PFSK-1 (cell line): ENCODE measurements at regions not wholly inside any gene's neighbourhood (a gene's known extent, or its start where the extent isn't known, plus 50 kb on each side); places are given as distances from the start of the nearest gene placed in this dataset.

Source experiments
- FOXP2 ChIP-seq: optimal IDR thresholded peaks from 2 replicates; pipeline ENCODE3; 2011; ENCODE audit warnings: borderline replicate concordance, control low read depth, inconsistent platforms; ENCODE audit not compliant: insufficient read depth; ENCODE audit errors: extremely low read length, extremely low read depth
- POLR2AphosphoS5 ChIP-seq: IDR thresholded peaks from 2 replicates; pipeline ENCODE4 v1.6.1; 2012; ENCODE audit warnings: low read depth, mild to moderate bottlenecking, control low read depth, low read length, moderate library complexity
- SIN3A ChIP-seq: IDR thresholded peaks from 2 replicates; pipeline ENCODE4 v1.6.1; 2012; ENCODE audit warnings: mild to moderate bottlenecking, low read length, moderate library complexity, borderline replicate concordance; ENCODE audit not compliant: insufficient read depth
- TAF1 ChIP-seq: IDR thresholded peaks from 2 replicates; pipeline ENCODE4 v1.6.1; 2012; ENCODE audit warnings: low read length, control low read depth, borderline replicate concordance; ENCODE audit not compliant: insufficient read depth
- TF ChIP-seq, protein P1 (sequence below), 2 experiments: IDR thresholded peaks; 2 replicates each; pipeline versions ENCODE4 v1.6.1 to v1.8.0; 2011 to 2012; ENCODE audit warnings: low read depth in 2 of 2, low read length in 2 of 2, control low read depth in 1 of 2, inconsistent platforms in 1 of 2, mild to moderate bottlenecking in 1 of 2, moderate library complexity in 1 of 2; ENCODE audit not compliant: insufficient read depth in 1 of 2

- TF ChIP-seq SIN3A (no peak), TAF1 (no peak), FOXP2 (no peak), POLR2AphosphoS5 (no peak)
- TF ChIP-seq, protein P1, sequence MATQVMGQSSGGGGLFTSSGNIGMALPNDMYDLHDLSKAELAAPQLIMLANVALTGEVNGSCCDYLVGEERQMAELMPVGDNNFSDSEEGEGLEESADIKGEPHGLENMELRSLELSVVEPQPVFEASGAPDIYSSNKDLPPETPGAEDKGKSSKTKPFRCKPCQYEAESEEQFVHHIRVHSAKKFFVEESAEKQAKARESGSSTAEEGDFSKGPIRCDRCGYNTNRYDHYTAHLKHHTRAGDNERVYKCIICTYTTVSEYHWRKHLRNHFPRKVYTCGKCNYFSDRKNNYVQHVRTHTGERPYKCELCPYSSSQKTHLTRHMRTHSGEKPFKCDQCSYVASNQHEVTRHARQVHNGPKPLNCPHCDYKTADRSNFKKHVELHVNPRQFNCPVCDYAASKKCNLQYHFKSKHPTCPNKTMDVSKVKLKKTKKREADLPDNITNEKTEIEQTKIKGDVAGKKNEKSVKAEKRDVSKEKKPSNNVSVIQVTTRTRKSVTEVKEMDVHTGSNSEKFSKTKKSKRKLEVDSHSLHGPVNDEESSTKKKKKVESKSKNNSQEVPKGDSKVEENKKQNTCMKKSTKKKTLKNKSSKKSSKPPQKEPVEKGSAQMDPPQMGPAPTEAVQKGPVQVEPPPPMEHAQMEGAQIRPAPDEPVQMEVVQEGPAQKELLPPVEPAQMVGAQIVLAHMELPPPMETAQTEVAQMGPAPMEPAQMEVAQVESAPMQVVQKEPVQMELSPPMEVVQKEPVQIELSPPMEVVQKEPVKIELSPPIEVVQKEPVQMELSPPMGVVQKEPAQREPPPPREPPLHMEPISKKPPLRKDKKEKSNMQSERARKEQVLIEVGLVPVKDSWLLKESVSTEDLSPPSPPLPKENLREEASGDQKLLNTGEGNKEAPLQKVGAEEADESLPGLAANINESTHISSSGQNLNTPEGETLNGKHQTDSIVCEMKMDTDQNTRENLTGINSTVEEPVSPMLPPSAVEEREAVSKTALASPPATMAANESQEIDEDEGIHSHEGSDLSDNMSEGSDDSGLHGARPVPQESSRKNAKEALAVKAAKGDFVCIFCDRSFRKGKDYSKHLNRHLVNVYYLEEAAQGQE (IDR thresholded peaks at IDR 0.05; ENCODE audit: insufficient read depth in 1 of 2, low read depth in 2 of 2, low read length in 2 of 2) = no peak
Measured at GRCh38 chr21:35719080-35719479, 341.2 kb downstream of the SETD4 start.

DNA sequence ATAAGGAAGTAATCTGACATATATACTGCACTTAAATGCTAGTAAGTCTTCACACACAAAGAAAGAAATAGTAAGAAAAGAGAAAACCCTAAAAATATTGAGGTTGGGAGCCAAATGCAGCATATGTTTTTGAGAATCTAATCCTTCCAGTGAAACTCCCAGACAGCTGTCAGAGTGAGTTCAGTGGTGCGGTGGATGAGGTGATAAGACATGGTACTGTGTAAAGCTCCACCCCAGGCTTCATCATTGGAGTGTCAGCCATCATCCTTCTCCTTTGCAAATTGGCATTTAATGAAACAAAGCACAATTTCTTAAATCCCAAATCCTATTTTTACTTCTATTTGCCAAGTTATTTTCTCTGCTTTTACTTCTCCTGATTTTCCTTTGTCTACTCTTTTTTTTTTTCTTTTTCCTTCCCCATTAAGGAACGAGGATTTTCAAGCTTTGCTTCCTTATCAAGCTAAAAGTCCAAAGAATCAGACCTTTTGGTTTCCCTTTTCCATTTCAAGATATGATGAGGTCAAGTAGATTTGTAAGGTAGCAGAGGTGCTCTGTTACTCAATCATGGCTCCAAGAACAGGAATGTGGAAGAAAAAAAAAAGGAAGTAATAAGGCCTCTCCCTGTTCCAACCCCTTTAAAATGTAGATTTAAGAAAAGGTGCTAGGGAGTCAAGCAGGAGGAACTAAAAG lies 343.3 kb downstream of the SETD4 start:
- no peak for TF ChIP-seq TAF1
- TF ChIP-seq, protein P1 (IDR thresholded peaks at IDR 0.05; ENCODE audit: insufficient read depth in 1 of 2, low read depth in 2 of 2, low read length in 2 of 2) = no peak
- TF ChIP-seq FOXP2 = no peak
- no peak for TF ChIP-seq POLR2AphosphoS5
- no peak for TF ChIP-seq SIN3A

DNA sequence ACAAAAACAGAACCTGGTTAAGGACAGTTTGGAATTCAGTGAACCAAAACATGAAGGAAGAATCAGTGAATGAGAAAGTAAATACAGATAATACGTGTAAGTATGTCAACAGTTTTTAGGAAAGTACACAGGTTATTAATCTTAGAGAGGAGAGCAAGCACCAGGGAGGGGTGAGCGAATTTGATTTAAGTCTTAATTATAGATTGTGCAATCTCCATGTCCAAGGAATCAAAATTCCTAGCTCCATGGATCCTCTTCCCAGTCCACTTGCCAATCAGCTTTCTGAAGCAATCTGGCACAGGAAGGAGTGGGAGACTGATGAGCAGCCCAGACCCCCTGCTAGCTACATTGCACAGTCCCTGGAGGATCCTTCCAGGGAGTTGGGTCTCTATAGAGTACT lies 346.4 kb downstream of the SETD4 start:
- TF ChIP-seq, protein P1 (IDR thresholded peaks at IDR 0.05; ENCODE audit: insufficient read depth in 1 of 2, low read depth in 2 of 2, low read length in 2 of 2) = no peak
- no peak for TF ChIP-seq FOXP2
- no peak for TF ChIP-seq SIN3A
- no peak for TF ChIP-seq POLR2AphosphoS5
- no peak for TF ChIP-seq TAF1

- TF ChIP-seq TAF1 = no peak
- TF ChIP-seq, protein P1 (IDR thresholded peaks at IDR 0.05; ENCODE audit: insufficient read depth in 1 of 2, low read depth in 2 of 2, low read length in 2 of 2) = no peak
- TF ChIP-seq POLR2AphosphoS5 = no peak
- TF ChIP-seq SIN3A = no peak
- no peak for TF ChIP-seq FOXP2
Measured at GRCh38 chr21:35711661-35712060, 348.7 kb downstream of the SETD4 start.

DNA sequence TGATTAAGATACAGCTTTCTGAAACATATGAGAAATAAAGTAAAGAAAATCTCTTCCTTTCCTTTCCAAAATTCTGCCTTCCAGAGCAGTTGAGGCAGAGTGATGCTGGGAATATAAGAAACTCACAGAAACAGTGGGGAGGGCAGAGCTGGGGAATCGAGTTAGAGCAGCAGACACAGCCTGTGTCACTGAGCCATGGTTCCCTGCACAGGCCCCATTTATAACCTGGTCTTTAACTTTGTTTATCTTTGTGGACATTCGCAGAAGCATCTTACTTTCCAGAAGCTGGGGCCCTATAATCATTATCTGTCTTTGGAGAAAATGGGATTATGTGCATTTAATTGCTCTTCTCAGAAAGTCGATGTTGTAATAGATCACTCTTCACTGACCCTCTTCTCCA lies 349.1 kb downstream of the SETD4 start:
- TF ChIP-seq TAF1 (no peak), SIN3A (no peak), POLR2AphosphoS5 (no peak)
